CD4-positive, alpha-beta T cell treated with Interleukin-6 for 4 hours (primary cell): ENCODE measurements at regions not wholly inside any gene's neighbourhood (a gene's known extent, or its start where the extent isn't known, plus 50 kb on each side); places are given as distances from the start of the nearest gene placed in this dataset.
A peak's percentile ranks its signal among the peaks of the same experiment; 100 is the strongest.

ENCODE experiments used
- DNase-seq: peaks from one replicate; pipeline ENCODE4 v3.0.0-alpha.2; 2020; ENCODE audit warnings: mixed read lengths

GRCh38 chr16:80489173-80489572 is 51.6 kb upstream of the DYNLRB2 start:
- DNase-seq = no peak

GRCh38 chr16:80488167-80488566 is 52.6 kb upstream of the DYNLRB2 start:
- no peak for DNase-seq

- no peak for DNase-seq
Measured at GRCh38 chr16:80480664-80481063, 60.1 kb upstream of the DYNLRB2 start.

- no peak for DNase-seq
Measured at GRCh38 chr16:80477838-80478237, 63.0 kb upstream of the DYNLRB2 start.

- DNase-seq = no peak
Measured at GRCh38 chr16:80468029-80468428, 72.8 kb upstream of the DYNLRB2 start.

- DNase-seq = peak; percentile 55
Measured at GRCh38 chr16:80466024-80466987, 74.5 kb upstream of the DYNLRB2 start.

- no peak for DNase-seq
Measured at GRCh38 chr16:80463751-80464495, 76.9 kb upstream of the DYNLRB2 start.

- DNase-seq = no peak
Measured at GRCh38 chr16:80463326-80463725, 77.5 kb upstream of the DYNLRB2 start.

- DNase-seq = no peak
Measured at GRCh38 chr16:80462917-80463316, 77.9 kb upstream of the DYNLRB2 start.

- no peak for DNase-seq
Measured at GRCh38 chr16:80460988-80461387, 79.8 kb upstream of the DYNLRB2 start.

- DNase-seq = no peak
Measured at GRCh38 chr16:80459966-80460365, 80.8 kb upstream of the DYNLRB2 start.

- DNase-seq = no peak
Measured at GRCh38 chr16:80459331-80459777, 81.4 kb upstream of the DYNLRB2 start.

- no peak for DNase-seq
Measured at GRCh38 chr16:80457871-80458270, 82.9 kb upstream of the DYNLRB2 start.

GRCh38 chr16:80454802-80455201 is 86.0 kb upstream of the DYNLRB2 start:
- no peak for DNase-seq

GRCh38 chr16:80449392-80449791 is 91.4 kb upstream of the DYNLRB2 start:
- no peak for DNase-seq

- no peak for DNase-seq
Measured at GRCh38 chr16:80447241-80447640, 93.6 kb upstream of the DYNLRB2 start.

- DNase-seq = no peak
Measured at GRCh38 chr16:80442779-80443178, 98.0 kb upstream of the DYNLRB2 start.

GRCh38 chr16:80441935-80442334 is 98.9 kb upstream of the DYNLRB2 start:
- no peak for DNase-seq

GRCh38 chr16:80440667-80441066 is 100.1 kb upstream of the DYNLRB2 start:
- DNase-seq = no peak

- DNase-seq = no peak
Measured at GRCh38 chr16:80437707-80438106, 103.1 kb upstream of the DYNLRB2 start.

- no peak for DNase-seq
Measured at GRCh38 chr16:80436510-80436909, 104.3 kb upstream of the DYNLRB2 start.

- no peak for DNase-seq
Measured at GRCh38 chr16:80433623-80434022, 107.2 kb upstream of the DYNLRB2 start.

- no peak for DNase-seq
Measured at GRCh38 chr16:80427795-80428194, 113.0 kb upstream of the DYNLRB2 start.
